GM18868 (cell line): ENCODE measurements at regions not wholly inside any gene's neighbourhood (a gene's known extent, or its start where the extent isn't known, plus 50 kb on each side); places are given as distances from the start of the nearest gene placed in this dataset.
A peak's percentile ranks its signal among the peaks of the same experiment; 100 is the strongest.

ENCODE experiments used
- ATAC-seq: cut with Tn5 transposase; IDR thresholded peaks from one replicate; pipeline ENCODE4 v1.9.1; 2021; ENCODE audit warnings: mild to moderate bottlenecking, moderate library complexity; ENCODE audit not compliant: unreplicated experiment

DNA sequence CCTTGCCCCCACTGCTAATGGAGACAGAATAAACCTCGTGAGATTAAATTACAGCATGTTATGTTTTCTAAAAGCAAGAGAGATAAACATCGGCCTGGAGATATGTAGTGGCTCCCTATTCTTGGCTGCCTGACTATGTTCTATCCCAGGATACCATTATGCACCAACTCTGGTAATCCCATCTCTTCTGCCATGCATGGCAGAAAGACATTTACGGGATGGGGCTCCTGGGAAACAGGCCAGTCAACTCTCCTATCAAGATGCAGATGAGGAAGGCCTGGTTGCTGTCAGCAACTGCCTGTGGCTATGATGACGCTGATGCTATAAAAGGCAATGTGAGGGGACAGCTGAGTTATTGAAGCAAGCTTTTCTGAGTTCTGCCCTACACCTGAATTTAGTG lies 166.2 kb upstream of the VCX3A start:
- no peak for ATAC-seq

DNA sequence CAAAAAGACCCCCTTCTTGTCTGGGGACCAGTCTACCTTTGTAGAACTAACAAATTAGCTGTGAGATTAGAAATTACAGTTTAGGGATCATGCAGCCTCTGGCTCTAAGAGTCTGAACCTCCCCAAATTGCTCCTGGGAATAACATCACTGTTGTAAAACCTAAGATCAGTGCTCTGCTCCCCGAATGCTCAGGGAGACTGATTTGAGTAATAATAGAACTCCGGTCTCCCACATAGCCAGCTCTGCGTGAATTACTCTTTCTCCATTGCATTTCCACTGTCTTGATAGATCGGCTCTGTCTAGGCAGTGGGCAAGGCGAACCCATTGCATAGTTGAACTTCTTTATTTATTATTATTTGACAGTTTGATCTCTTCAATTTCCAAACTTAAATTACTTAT lies 160.8 kb upstream of the VCX3A start:
- no peak for ATAC-seq

DNA sequence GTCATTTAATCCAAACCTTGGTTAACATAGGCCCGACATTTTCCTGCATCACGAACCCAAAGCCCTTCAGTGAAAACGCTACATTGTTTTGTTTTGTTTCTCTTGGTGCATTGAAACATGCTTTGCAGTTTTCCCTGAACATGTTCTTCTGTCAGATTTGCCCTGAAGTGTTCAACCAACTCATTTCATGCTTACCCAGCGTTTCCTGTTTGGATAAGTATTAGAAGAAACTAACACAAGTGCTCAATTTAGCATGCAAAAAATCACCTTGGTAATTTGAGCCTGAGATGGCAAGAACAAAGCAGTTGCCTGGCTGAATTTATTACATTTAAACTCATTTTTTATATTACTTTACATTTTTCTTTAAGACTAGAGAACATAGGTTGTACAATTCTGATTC lies 160.1 kb upstream of the VCX3A start:
- ATAC-seq, result no peak

DNA sequence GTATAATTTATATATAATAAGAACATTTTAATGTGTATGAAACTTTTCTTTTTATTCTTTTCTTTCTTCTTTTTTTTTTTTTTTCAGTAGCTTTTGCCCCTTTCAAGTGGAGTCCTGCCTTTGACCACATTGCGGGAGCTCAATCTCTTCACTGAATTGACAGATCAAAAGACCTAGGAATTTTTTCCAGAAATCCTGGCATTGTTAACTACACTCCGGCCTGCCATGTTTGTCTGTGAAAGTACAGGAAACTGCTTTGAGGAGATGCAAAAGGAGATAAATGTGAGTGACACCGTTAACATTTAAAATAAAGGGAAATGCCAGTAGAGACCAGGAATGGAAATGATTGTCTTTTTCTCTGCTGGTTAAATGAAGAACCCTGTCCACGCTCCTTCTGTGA lies 159.3 kb upstream of the VCX3A start:
- ATAC-seq, result no peak

DNA sequence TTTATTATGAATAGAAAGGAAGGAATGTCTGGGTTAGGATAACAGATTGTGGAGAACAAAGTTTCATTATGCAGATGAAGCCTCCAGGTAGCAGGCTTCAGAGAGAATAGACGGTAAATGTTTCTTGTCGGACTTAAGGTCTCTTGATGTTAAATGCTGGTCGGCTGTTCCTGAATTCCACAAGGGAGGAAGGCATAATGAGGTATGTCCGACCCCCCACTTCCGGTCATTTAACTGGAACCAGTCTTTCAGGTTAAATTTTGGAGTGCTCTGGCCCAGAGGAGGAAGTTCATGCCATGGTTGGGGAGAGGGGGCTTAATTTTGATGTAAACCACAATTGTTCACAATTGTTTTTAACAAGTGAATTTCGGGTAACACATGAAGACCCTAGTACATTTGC lies 158.1 kb upstream of the VCX3A start:
- no peak for ATAC-seq

DNA sequence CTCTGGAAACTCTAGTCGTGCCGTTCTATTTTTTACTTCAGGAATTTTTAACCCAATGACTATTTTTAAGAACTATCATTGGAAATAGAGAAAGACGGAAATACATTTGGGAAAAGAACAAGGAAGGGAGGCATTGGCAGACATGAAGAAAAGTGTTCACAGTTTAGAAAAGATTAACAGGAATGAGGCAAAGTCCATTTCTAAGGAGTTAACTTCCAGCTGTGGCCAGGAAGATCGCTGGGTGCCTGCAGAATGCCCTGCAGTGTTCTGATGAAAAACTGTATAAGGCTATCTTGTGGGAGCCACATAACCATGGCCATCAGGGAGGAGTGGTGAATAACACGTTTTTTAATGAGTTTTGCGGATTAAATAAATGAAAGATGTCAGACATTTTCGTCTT lies 150.6 kb upstream of the VCX3A start:
- ATAC-seq, result no peak

DNA sequence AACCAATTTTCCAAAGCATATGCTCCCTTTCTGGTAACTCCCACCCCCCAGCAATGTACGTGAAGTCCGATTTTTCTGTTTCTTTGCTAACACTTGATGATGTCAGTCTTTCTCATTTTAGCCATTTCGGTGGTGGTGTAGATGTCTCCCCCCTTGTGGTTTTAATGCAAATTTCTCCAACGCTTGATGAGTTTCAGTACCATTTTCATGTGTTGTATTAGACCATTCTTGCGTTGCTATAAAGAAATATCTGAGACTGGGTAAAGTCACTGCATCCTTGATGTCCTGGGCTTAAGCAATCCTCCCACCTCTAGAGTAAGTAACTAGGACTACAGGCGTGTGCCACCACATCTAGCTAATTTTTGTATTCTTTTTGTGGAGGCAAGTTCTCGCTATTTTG lies 148.4 kb upstream of the VCX3A start:
- ATAC-seq, result no peak

DNA sequence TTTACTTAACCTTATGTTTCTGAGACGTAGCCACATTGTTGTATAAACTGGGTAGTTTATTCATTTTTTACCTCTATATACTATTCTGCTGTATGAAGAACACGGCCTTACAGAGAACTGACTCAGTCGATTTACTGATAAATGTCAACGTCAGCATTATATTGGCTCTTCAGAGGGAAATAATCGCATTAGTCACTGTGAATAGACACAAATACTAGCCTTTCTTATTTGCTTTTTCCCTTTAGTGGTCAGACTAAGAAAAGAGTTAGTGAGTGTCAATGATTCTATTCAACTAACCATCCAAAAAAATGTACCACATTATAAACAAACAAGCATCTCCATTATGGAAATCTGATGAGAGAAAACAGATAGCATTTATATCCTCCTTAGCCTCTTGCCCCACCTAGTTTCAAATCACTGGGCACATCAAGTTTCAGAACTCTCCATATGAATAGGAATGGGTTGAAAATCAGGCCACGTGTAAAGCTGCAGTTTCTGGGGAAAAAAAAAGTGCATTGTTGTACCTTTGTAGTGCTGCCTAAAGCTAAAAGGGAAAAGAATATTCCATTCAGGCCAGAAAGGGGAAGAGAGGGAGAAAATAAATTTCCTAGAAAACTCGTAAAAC lies 146.7 kb upstream of the VCX3A start:
- no peak for ATAC-seq

DNA sequence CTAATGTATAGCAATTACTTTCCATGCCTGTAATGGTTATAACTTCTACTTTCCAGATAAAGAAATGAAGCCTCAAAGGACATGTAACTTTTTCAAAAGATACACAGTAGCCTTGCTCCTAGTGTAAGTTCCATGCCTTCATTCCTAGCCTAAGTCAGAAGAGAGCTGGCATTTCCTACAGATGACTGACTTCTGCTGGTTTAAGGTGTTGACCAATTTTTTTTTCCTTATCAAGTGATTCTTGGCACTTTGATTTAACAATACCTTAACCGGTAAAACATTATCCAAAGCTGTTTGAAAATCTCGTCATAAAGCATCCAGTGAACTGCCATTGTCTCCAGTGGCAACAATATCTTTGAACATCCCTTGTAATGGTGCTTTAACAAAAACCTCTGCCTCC lies 145.1 kb upstream of the VCX3A start:
- no peak for ATAC-seq

DNA sequence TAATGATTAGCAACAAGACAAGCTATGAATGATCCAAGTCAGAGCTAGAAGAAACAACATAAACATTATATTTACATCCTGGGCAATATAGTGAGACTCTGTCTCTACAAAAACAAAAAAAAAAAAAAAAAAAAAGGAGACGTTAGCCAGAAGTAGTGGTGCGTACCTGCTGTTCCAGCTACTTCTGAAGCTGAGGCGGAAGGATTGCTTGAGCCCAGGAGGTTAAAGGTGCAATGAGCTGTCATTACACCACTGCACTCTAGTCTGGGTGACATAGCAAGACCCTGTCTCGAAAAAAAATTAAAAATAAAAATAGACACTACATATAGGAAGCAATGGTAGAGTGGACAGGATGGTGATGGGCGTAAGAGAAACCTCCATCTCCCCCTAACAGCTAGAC lies 144.6 kb upstream of the VCX3A start:
- no peak for ATAC-seq

DNA sequence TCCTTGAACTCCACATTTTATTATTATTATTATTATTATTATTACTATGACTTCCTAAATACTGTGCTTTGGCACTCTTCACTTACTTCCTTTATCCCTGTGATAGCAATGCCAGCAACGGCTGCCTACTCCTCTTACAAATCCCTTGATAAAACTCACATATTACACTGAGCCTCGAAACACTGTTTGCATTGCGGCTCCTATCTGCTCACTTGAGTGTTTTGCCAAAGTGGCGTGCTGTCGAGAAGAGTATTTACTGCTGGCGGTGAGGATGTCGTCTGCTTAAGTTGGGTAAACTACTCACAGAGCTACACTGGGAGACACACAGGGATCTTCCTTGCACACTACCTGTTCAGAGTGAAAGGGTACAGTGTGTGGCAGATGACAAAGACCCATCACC lies 143.4 kb upstream of the VCX3A start:
- no peak for ATAC-seq

DNA sequence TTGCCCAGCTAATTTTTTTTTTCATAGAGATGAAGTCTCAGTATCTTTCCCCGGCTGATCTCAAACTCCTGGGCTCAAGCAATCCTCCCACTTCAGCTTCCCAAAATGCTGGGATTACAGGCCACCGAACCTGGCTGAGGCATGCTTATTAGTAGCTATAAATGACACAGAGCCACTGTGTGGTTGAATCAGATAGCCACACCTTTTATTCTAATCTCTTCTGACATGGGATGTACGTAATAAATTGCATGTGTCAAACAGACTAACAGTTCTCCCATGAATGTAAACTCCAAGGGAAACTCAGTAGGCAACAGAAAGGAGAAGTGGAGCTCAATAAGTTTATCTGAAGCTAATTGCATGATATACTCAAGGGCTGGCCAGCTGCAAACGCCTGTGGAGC lies 139.8 kb upstream of the VCX3A start:
- ATAC-seq, result no peak

DNA sequence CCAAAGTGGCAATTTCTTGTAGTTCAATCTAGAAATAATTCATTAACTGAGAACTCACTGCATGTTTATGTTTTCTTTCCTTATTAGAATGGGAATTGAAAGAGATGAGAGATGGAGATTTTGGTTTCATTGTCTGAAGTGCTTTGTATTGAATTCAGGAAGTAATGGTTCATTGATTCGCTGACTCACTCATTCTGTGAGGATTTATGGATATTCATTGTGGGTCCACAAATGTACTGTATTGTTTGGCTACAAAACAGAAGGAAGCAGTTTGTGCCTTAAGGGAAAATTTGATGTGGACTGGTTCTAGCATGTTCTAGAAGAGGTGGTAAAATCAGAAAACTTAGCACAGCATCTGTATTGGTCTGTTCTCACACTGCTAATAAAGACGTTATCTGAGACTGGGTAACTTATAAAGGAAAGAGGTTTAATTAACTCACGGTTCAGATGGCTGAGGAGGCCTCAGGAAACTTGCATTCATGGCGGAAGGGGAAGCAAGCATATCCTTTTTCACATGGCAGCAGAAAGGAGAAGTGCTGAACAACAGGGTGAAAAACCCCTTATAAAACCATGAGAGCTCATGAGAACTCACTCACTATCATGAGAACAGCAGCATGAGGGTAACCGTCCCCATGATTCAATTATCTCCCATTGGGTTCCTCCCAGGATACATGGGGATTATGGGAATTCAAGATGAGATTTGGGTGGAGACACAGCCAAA lies 132.3 kb upstream of the VCX3A start:
- peak; percentile 63 for ATAC-seq

DNA sequence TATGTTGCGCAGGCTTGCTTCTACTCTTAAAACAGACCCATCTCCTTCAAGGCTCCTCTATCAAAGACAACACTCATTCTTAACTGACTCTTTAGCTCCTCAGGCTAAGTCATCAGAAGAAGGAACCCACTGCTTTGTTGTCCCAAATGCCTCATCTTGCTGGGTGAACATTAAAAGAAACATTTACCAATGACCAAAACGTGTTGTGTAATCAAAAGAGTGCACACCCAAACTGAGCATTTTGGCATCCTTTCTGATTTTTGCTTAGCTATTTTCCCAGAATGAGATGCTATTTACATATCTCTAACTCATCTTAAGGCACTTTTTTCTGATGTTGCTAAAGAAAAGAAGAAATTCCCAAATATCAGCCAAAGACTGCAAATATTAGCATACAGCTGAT lies 131.7 kb upstream of the VCX3A start:
- ATAC-seq, result no peak

DNA sequence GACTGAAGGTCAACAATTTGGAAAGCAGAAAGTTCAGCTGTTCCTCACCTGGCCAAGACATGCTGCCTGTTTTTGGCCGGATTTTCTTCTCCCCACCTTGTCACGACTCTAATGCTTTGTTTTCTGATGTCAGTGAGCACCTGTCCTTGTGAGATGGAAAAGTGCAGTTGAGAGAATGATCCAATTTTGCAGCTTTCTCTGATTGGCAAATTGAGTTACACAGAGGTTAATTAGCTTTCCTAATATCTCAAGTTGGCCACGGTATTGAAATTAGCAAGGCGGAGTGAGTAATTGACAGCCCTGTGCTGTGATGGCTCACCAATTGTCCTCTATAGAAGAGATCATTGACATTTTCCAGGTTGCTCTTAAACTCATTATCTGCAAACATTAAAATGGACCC lies 126.8 kb upstream of the VCX3A start:
- ATAC-seq, result no peak

DNA sequence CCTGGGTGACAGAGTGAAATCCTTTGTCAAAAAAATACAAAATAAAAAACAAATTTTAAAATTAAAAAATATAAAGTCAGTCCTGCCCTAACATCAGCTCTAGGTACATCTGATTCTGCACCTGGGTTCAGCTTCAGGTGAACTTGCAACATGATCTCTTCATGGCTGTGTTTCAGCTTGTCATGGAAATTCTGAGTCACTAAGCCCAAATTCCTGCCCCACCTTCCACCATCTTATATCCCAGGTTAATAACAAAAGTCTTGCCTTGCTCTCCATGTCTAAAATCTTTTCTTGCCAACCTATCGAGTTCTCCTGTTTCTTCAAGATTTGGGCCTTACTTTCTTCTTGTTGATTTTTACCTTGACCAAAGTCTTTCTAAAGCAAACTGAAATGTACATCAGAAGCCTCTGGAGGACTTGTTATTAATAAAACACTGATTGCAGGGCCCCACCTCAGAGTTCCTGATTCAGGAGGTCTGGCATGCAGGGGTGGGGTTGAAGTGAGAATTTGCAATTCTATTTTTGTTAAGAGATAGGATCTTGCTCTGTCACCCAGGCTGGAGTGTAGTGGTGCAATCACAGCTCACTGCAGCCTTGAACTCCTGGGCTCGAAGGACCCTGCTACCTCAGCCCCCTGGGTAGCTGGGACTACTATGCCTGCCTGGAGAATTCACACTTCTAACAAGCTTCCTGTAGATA lies 125.8 kb upstream of the VCX3A start:
- no peak for ATAC-seq

DNA sequence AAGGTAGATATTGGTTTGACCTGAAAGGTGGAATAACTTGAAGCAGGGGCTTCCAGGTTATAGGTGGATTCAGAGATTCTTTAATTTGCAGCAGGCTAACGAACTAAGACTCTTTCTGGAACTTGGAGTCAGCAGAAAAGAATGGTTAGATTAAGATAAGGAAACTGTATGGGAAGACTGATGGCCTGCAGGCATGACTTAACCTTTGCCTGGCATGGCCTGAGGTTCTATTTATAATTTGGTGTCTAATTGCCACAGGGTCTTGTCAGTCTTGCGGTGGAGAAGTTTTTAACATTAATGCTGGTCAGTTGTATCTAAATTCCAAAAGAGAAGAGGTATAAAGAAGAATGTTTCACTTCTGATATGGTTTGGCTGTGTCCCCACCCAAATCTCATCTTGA lies 110.3 kb upstream of the VCX3A start:
- no peak for ATAC-seq

DNA sequence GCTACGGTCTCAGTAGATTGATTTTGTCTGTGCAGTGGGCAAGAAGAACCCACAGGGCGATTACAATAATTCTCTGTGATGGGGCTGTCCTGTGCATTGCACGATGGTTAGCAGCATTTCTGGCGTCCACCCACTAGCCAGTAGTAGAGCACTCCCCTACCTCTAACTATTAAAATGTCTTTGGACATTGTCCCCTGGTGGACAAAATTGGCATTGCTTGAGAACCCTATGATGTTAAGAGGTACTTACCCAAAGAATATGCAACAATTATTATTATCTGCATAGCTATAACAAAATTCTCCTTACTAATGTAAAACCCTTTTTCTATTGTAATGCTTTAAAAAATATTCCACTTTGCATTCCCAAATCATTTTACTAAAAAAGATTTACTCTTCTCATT lies 109.5 kb upstream of the VCX3A start:
- no peak for ATAC-seq

DNA sequence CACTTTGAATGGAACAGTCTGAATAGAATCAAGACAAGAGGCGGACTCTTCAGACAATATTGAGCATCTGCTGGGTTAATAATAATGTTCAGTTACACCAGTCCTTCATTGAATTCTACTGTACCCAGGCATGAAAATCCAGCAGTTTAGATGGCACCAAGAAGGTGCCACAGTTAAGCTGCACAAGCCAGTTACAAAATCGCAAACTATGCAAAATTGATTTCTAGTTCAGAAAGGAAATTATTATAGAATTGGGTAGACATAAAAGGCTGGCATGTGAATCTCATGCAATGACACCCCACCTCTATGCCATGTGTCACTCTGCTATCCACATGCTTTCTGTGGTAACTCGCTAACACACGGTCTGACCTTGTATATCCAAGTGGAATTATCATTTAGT lies 105.8 kb upstream of the VCX3A start:
- no peak for ATAC-seq

DNA sequence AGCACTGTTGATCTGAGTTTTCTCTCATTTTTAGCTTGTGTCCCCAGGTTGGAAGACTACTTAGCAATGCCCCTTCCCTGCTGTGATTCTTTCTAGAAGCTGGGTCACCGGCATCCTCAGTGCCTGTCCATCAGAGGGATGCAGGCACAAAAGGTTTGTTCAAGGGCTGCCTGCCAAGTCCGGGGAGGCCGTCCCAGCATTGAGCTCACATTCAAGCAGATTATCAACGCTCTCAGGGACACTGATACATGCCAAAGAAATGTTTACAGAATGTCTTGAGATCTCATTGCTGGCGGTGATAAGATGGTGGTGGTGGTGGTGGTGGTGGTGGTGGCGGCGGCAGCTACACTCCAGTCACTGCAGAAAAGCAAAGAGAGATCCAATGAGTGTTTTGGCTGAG lies 79.6 kb upstream of the VCX3A start:
- ATAC-seq, result no peak

DNA sequence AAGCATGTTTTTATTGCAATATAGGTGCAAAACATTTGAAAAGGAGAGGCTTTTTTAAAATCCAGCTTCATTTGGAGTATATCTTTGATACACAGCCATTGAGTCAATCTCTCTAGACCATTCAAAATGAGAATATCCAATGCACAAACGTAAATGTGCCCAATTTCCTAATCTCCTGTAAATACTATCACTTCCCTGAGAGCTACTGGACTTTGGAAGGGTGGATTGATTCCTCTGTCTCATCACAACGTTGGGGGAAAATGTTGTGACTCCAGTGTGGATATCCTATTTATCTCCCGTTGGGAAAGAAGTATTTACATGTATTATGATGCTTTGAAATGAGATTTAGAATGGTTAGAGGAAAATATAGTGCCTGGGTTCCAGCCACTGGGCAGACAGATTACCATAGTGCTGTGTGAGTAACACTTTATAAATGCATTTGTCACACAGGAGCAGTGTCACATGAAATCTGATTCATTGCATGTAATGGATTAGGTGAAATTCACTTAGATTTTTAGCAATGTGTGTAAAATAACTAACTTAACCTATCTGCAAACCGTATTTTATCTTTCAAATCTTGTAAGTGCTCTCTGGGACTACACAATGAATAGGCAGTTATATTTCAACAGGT lies 64.4 kb upstream of the VCX3A start:
- ATAC-seq, result no peak
